ENCODE measurements at regions not wholly inside any gene's neighbourhood (a gene's known extent, or its start where the extent isn't known, plus 50 kb on each side); places are given as distances from the start of the nearest gene placed in this dataset.

DNA sequence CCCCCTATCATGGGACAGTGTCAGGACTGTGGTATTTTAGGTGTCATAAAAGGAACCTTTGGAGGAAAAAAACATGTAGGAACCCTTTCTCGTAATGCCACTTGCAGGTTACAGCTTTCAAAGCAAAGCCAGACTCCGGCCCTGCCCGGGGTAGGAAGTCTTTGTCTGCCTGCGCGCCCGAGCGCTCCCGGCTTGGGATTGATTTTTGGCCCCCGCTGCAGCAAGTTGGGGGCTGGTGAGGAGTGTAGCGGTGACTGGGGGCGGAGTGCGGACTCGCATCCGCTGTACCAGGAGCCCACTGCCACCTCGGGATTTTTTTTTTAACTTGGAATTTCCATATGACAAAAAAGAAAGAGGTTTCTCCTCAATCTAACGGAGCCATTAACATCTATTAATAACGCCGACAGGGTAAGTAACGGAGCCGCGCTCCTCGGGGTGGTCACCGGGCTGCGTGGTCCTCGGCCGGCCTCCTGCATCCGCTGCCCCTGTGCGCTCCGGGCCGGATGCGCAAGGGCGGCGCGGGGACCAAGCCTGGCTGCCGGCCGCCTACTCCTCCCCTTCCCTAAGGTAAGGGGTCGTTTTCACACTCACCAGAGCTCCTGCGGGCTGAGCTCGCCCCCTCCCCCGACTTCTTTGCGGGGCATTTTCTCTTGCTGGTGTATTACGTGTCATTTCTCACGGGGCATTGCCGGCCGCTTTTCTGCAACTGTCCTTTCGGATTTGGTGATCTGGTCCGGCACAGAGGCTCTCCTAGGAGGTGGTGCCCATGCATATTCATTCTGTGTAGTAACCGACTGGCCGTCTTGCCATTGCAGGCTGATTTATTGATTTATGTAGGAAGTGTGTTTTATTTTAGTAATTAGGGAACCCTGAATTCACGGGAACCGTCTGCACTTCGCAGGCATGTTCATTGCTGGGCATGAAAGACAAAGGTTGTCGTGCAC is 219.8 kb upstream of the TOPAZ1 start:
- Mint-ChIP-seq H3K4me3 (no peak overlapping the region), H3K27ac (no peak overlapping the region), H3K4me1 (peaks cover 13% of the 10 kb centered on the region), H3K36me3 (ENCODE audit: low read depth) (no peaks in the 10 kb centered on the region), H3K27me3 (peaks cover 76% of the 10 kb centered on the region), H3K9me3 (no peaks in the 10 kb centered on the region)
- DNase-seq: no peak
- POLR2A ChIA-PET: no interaction called here
- CTCF ChIA-PET: interaction anchor here (0.6 to 1.1 kb wide), 2 partner anchors 32 to 66 kb away, joined by 3 to 5 read pairs; no protein-coding TSS in a partner anchor

DNA sequence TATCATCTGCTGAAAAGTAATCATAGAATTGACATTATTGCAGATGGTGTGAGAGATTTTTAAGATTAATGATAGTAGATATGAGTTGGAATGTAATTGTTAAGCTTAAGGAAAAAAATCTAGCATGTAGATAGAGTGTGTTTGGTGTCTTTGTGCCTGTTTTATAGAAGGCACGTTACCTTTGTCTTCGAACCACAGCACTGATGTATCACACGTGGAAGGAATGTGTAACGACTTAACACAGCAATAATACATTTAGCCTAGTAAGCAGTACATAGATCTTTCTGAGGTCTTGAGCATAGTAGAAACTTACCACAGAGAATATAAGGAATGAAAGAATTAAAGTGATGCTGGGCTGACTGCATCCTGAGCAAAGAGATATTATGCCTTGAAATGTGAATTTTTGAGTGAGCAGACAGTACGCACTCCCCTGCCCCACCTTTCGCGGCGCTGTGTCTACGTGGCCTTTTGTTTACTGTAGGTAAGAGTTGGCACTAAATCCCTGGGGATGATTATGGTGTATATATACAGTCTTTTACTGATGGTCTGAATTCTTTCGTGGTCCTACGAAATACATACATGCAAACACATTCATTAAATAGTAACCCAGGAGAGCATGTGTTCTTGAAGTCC is 217.6 kb upstream of the TOPAZ1 start:
- ChIA-PET CTCF (no interaction called here), POLR2A (no interaction called here)
- peaks cover 80% of the 10 kb centered on the region for H3K27me3 Mint-ChIP-seq

DNA sequence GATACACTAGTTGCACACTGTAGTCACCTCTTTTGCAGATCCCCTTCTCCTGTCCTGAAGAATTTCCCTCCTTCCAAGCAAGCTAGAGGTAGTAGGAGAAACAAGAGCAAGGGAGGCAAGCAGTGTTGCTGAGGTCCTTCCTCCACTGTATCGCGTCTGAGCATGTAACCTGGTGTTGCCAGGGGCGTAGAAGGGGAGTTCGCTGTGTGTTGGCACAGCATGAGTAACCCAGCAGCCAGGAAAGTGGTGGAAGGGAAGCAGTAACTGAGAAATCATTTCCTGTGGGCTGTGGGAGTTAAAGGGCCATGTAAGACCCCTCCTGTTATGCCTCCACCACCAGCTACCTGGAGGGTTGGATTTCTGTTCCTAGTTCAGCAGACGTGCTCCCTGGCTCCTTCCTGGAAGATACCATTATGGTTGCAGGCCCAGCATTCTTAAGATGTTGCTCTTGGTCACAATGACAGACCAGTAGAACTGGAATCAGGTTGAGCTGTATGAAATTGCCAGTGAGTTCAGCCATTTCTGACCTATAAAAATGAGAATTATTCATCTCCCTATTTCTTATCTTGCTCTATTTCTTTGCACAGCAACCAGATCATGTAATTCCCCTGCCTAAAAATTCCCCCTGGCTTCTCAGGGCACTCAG is 215.3 kb upstream of the TOPAZ1 start:
- Mint-ChIP-seq H3K4me1 (peaks cover 4% of the 10 kb centered on the region), H3K27ac (no peak overlapping the region), H3K9me3 (no peaks in the 10 kb centered on the region), H3K27me3 (peaks cover 65% of the 10 kb centered on the region), H3K36me3 (ENCODE audit: low read depth) (no peaks in the 10 kb centered on the region), H3K4me3 (no peak overlapping the region)
- POLR2A ChIA-PET: no interaction called here
- DNase-seq: no peak
- CTCF ChIA-PET: no interaction called here

More for the DNA sequence above, 217.6 kb upstream of the TOPAZ1 start:
- H3K9me3 Mint-ChIP-seq: no peaks in the 10 kb centered on the region
- DNase-seq: no peak
- H3K27ac Mint-ChIP-seq: no peak overlapping the region
- peaks cover 5% of the 10 kb centered on the region for H3K4me1 Mint-ChIP-seq
- no peaks in the 10 kb centered on the region for H3K36me3 Mint-ChIP-seq (ENCODE audit: low read depth)
- H3K4me3 Mint-ChIP-seq: no peak overlapping the region

DNA sequence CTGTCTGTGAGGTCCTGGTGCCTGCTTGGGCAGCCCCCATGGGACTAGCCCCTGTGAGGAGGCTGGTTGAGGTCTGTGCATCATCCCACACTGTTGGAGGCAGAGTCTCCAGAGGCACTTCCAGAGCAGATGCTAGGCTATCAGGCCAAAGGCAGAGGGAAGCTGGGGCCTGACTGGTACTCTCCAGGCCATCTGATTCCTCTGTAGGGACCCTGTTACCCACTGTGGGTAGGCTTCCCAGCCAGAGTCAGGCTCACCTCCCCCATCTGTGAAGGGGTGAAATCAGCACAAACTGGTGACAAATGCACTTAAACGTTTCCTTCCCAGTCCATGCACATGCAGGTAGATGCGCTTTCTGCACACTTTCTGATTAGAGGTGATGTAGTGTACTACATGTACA is 212.6 kb upstream of the TOPAZ1 start:
- ChIA-PET POLR2A (no interaction called here), CTCF (no interaction called here)
- peaks cover 51% of the 10 kb centered on the region for H3K27me3 Mint-ChIP-seq
- no peaks in the 10 kb centered on the region for H3K4me1 Mint-ChIP-seq
- no peaks in the 10 kb centered on the region for H3K36me3 Mint-ChIP-seq (ENCODE audit: low read depth)
- no peak overlapping the region for H3K4me3 Mint-ChIP-seq
- DNase-seq: no peak
- no peak overlapping the region for H3K27ac Mint-ChIP-seq
- H3K9me3 Mint-ChIP-seq: no peaks in the 10 kb centered on the region

DNA sequence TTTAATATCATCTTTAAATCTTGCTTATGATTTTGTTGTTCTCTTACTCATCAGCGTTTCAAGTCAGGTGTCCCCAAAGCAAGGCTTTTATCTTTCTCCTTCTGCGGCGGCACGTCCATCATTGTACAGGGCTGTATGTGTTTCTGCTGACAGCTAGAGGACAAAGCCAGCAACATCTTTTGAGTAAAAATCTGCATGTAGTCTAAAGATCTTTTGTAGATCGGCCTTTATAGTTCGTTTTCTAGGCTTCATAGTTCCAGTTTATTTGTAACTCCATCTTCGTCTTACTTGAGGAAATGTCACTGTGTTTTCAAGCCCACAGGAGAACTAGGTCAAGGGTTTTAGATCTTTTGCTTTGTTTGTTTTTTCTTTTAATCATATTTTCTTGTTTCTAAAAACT is 211.4 kb upstream of the TOPAZ1 start:
- ChIA-PET CTCF (no interaction called here), POLR2A (no interaction called here)
- Mint-ChIP-seq H3K27me3 (peaks cover 41% of the 10 kb centered on the region), H3K9me3 (no peaks in the 10 kb centered on the region), H3K36me3 (ENCODE audit: low read depth) (no peaks in the 10 kb centered on the region), H3K27ac (no peak overlapping the region), H3K4me1 (no peaks in the 10 kb centered on the region), H3K4me3 (no peak overlapping the region)
- no peak for DNase-seq

DNA sequence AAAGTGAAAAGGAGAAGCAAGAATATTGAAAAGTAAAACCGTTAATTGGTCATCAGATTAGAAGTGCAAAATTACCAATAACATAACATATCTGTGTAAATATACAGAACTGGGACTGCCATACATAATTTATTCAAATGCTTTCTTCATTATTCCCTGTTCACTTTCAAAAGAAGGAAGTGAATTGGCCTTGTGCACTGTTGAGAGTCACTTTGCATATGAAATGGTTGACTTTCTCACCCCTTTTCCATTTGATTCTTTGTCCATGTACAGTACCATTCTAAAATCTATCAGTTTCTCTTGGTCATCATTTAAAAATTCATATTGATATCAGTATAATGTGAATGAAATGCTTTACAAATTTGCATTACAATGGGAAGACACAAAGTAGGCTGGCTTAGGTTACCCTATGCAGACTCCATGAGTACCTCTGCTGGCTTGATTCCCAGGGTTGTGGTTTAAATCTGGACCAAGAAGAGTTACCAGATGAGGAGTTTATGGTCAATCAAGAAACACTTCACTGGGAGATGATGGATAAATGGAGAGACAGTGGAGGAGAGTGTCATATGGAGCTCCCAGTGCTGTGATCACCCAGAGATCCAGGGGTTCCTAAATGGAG is 210.9 kb upstream of the TOPAZ1 start:
- Mint-ChIP-seq H3K27ac (no peak overlapping the region), H3K27me3 (peaks cover 38% of the 10 kb centered on the region), H3K36me3 (ENCODE audit: low read depth) (no peaks in the 10 kb centered on the region), H3K4me1 (no peaks in the 10 kb centered on the region), H3K4me3 (no peak overlapping the region), H3K9me3 (no peaks in the 10 kb centered on the region)
- CTCF ChIA-PET: no interaction called here
- POLR2A ChIA-PET: interaction anchor here (0.7 kb wide), 1 partner anchor 136 kb away, joined by 3 read pairs; no protein-coding TSS in a partner anchor
- DNase-seq: no peak

DNA sequence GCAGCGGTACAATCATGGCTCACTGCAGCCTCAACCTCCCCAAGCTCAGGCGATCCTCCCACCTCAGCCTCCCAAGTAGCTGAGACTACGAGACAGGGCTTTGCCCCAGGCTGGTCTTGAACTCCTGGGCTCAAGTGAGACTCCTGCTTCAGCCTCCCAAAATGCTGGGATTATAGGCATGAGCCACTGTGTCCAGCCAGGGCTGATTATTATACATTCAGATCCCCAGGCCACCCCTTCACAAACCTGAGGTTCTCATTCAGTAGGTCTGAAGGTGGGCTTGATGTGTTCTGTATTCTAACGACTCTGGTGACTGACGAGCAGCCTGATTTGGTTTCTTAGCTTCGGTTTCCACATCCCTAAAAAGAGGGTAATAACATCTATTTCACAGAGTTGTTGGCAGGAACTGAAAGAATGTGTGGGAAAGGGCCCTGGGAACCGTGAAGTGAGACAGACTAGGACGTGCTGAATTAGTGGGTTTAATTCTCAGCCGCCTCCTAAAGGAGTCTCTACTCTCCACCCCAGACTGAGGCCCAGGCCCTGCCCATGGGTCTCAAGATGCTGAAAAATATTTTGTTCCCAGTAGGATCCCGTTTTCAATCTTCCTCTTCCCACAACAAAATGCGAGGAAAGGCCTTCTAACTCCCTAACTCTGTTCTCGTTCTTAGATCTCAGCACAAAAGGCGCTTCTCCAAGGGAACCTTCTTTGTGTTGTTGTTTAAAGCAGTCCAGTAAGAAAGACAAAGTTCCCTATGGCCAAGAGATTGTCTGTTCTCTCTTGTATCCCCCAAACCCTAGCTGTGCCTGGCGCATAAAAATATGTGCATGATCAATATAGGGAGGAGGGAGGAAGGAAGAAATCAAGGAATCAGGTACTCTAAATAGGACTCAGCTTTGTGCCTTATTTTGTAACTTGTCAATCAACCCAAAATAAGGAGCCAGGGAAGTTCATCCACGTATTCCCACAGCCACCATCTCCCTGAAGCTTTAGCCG is 210.0 kb upstream of the TOPAZ1 start:
- Mint-ChIP-seq H3K4me3 (no peak overlapping the region), H3K9me3 (no peaks in the 10 kb centered on the region), H3K36me3 (ENCODE audit: low read depth) (no peaks in the 10 kb centered on the region), H3K27ac (no peak overlapping the region), H3K27me3 (peaks cover 33% of the 10 kb centered on the region), H3K4me1 (no peaks in the 10 kb centered on the region)
- ChIA-PET CTCF (no interaction called here), POLR2A (interaction anchor here (0.7 kb wide), 1 partner anchor 135 kb away, joined by 3 read pairs; no protein-coding TSS in a partner anchor)
- DNase-seq: no peak

DNA sequence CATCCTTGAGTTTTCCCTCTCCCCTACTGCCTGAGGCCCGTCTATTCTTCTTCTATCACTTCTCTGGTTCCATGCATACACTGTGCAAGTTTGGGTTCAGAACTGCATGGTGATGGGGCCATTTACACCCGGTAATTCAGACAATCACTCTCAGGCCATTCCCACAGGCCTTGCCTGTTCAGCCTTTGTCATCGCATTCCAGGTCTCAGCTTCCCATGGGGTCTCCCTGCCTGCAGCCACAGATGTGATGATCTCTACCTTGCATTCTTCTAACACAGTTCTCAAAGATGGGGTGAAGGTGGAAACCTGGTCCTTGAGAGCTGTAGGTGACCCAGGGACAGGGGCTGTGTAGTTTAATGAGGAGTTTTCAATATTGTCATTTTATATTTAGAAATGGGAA is 209.2 kb upstream of the TOPAZ1 start:
- H3K9me3 Mint-ChIP-seq: no peaks in the 10 kb centered on the region

DNA sequence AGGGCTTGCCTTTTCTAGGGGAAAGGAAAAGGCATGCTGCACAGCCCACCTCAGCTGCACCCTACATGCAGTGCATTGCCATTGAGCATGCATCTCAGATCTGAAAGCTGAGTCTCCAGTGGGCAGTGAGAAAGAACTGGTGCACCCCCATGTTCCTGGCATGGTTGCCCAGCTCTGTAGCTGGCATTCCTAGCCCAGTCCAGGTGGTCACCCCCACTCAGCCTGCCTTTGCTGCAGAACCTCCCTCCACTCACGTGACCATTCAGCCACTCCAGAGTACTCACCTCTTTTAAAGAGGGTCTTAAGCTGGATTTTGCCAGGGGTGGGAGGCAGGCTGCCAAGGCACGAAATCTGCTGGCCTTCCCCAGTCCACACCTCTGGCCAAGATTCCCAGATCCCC is 208.6 kb upstream of the TOPAZ1 start:
- no peaks in the 10 kb centered on the region for H3K9me3 Mint-ChIP-seq
- no peaks in the 10 kb centered on the region for H3K4me1 Mint-ChIP-seq
- H3K36me3 Mint-ChIP-seq (ENCODE audit: low read depth): no peaks in the 10 kb centered on the region
- CTCF ChIA-PET: no interaction called here
- H3K4me3 Mint-ChIP-seq: no peak overlapping the region
- DNase-seq: no peak
- H3K27me3 Mint-ChIP-seq: peaks cover 30% of the 10 kb centered on the region
- H3K27ac Mint-ChIP-seq: no peak overlapping the region
- POLR2A ChIA-PET: no interaction called here

More for the DNA sequence above, 209.2 kb upstream of the TOPAZ1 start:
- Mint-ChIP-seq H3K4me3 (no peak overlapping the region), H3K4me1 (no peaks in the 10 kb centered on the region), H3K36me3 (ENCODE audit: low read depth) (no peaks in the 10 kb centered on the region), H3K27ac (no peak overlapping the region), H3K27me3 (peaks cover 28% of the 10 kb centered on the region)
- CTCF ChIA-PET: no interaction called here
- POLR2A ChIA-PET: no interaction called here
- DNase-seq: no peak

DNA sequence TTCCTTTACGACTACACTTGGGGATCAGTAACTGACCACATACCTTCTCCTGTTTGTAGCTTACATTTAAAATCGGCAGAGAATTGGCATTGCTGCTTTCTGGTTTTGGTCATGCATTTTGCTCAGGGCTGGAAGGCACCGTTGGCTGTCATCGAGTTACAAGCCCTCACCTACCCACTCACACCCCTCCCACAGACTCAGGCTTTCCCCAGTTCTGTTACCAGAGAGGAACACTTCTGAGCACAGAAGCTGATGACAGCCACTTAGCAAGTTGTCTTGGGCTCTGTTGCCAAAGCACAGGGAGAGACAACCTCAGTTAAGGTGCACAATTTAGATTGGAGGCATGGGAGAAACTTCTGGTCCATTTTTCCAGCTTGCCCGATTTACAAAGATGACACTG is 204.8 kb upstream of the TOPAZ1 start:
- CTCF ChIA-PET: interaction anchor here (1.3 kb wide), 1 partner anchor 40 kb away, joined by 3 read pairs; no protein-coding TSS in a partner anchor
- no peaks in the 10 kb centered on the region for H3K4me1 Mint-ChIP-seq
- no peak for DNase-seq
- H3K27me3 Mint-ChIP-seq: peaks cover 18% of the 10 kb centered on the region
- no peaks in the 10 kb centered on the region for H3K9me3 Mint-ChIP-seq
- no peak overlapping the region for H3K27ac Mint-ChIP-seq
- H3K36me3 Mint-ChIP-seq (ENCODE audit: low read depth): no peaks in the 10 kb centered on the region
- POLR2A ChIA-PET: no interaction called here
- no peak overlapping the region for H3K4me3 Mint-ChIP-seq

DNA sequence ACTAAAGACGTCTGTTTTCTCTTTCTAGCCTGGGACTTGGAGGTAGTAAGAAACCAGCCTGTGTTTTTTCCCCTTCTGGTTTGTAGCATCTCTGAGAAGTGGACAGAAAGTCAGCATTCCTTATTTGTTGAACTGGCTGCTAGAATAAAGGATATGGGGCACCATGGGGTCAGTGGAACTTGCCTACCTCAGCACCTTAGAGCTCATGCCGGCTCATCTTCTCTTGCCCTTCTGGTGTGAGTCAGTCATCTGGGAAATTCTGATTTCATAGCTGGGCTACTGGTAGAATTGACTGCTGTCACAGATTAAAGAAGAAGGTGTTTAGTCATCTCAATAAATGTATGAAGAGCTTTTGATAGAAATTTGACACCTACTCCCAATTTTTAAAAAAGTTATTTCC is 202.7 kb upstream of the TOPAZ1 start:
- CTCF ChIA-PET: no interaction called here
- Mint-ChIP-seq H3K4me1 (no peaks in the 10 kb centered on the region), H3K4me3 (no peak overlapping the region), H3K27me3 (peaks cover 13% of the 10 kb centered on the region), H3K27ac (no peak overlapping the region), H3K36me3 (ENCODE audit: low read depth) (no peaks in the 10 kb centered on the region), H3K9me3 (no peaks in the 10 kb centered on the region)
- POLR2A ChIA-PET: no interaction called here
- DNase-seq: no peak

DNA sequence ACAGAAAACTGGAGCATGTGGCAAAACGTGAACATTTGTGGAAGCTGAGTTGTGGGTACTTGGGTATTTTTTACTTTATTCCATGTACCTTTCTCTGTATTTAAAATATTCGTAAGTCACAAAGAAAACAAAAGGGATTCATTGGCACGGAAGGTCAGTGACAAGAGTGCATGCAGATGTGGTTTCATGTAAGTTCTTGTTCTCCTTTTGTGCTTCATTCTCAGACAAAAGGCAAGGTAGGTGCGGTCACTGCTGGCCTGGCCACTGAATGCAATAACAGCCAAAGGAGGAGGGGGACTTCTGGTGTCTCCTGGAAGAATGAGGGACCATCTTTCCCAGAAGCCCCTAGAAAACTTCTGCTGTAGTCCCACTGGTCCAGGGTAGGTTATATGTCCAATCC is 200.0 kb upstream of the TOPAZ1 start:
- CTCF ChIA-PET: no interaction called here
- no peak for DNase-seq
- no peaks in the 10 kb centered on the region for H3K36me3 Mint-ChIP-seq (ENCODE audit: low read depth)
- H3K4me1 Mint-ChIP-seq: no peaks in the 10 kb centered on the region
- no peaks in the 10 kb centered on the region for H3K9me3 Mint-ChIP-seq
- H3K4me3 Mint-ChIP-seq: no peak overlapping the region
- H3K27ac Mint-ChIP-seq: no peak overlapping the region
- H3K27me3 Mint-ChIP-seq: peaks cover 17% of the 10 kb centered on the region
- POLR2A ChIA-PET: no interaction called here
